ENCODE measurements at regions not wholly inside any gene's neighbourhood (a gene's known extent, or its start where the extent isn't known, plus 50 kb on each side); places are given as distances from the start of the nearest gene placed in this dataset.

- TF ChIP-seq ZNF518A (tag by site-specific recombination; conservative IDR thresholded peaks at IDR 0.05; ENCODE audit: low read depth) (no peak), ZNF24 (tag by site-specific recombination; IDR thresholded peaks at IDR 0.05) (no peak), ZNF776 (tag by site-specific recombination; IDR thresholded peaks at IDR 0.05; ENCODE audit: borderline replicate concordance) (no peak), ZNF571 (tag by site-specific recombination; IDR thresholded peaks at IDR 0.05) (no peak), ZNF2 (tag by site-specific recombination; IDR thresholded peaks at IDR 0.05) (no peak), ZBTB7A (tag by site-specific recombination; IDR thresholded peaks at IDR 0.05; ENCODE audit: low read depth) (no peak), OSR2 (tag by site-specific recombination; IDR thresholded peaks at IDR 0.05) (no peak)
- TF ChIP-seq, protein P1, sequence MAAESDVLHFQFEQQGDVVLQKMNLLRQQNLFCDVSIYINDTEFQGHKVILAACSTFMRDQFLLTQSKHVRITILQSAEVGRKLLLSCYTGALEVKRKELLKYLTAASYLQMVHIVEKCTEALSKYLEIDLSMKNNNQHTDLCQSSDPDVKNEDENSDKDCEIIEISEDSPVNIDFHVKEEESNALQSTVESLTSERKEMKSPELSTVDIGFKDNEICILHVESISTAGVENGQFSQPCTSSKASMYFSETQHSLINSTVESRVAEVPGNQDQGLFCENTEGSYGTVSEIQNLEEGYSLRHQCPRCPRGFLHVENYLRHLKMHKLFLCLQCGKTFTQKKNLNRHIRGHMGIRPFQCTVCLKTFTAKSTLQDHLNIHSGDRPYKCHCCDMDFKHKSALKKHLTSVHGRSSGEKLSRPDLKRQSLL (tag by site-specific recombination; IDR thresholded peaks at IDR 0.05): no peak
These were observed 215.7 kb downstream of the USP6NL start (continued) for GRCh38 chr10:11395581-11396310.

- Histone ChIP-seq H3K4me3 (ENCODE audit: low read depth, low read length) (no peak overlapping the region), H3K9me3 (ENCODE audit: control insufficient read depth, insufficient read depth, low read depth, low read length) (no peaks in the 10 kb centered on the region), H3K27ac (ENCODE audit: extremely low read depth, low read depth, low read length) (no peak overlapping the region), H3K36me3 (ENCODE audit: control insufficient read depth in 2 of 2, insufficient read depth in 1 of 2, low read length in 2 of 2) (no peaks in the 10 kb centered on the region), H3K4me1 (ENCODE audit: control insufficient read depth, insufficient read depth, low read length) (no peaks in the 10 kb centered on the region)
- no peak for TF ChIP-seq ZNF704 (tag by site-specific recombination; IDR thresholded peaks at IDR 0.05)
- no peak for TF ChIP-seq BCL6B (tag by site-specific recombination; IDR thresholded peaks at IDR 0.05)
- no peak for TF ChIP-seq ZNF16 (tag by site-specific recombination; IDR thresholded peaks at IDR 0.05; ENCODE audit: low read depth)
- no peak for TF ChIP-seq TRIM28 (IDR thresholded peaks at IDR 0.05; ENCODE audit: borderline replicate concordance, low read length)
- TF ChIP-seq ZNF624 (tag by site-specific recombination; IDR thresholded peaks at IDR 0.05): no peak
- no peak for TF ChIP-seq ZNF747 (tag by site-specific recombination; IDR thresholded peaks at IDR 0.05)
- POLR2A ChIA-PET: no interaction called here
- CTCF ChIA-PET: interaction anchor here (0.5 to 1.2 kb wide), 2 partner anchors 12 to 18 kb away, joined by 3 to 6 read pairs; no protein-coding TSS in a partner anchor
These were observed 216.3 kb downstream of the USP6NL start for GRCh38 chr10:11395161-11395560.

DNA sequence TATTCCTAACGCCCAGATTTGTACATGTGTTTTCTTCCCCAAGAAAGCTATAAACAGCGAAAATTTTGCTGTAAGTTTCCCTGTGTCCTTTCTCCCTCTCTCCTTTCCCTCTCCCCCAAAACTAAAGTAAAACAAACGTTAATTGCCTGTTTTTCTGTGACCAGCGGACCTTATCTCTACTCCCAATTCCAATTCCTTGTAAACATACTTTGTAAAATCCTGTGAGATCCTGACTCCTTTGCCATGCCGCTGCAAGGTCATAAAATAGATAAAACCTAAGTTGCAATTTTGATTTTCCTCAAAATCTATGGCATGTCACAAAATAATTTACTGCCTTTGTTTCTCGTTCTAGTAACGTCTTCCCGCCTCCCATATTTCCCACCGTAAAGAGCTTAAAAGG lies 217.6 kb downstream of the USP6NL start:
- peak; percentile 23; the same call in 1 of the 2 replicates for TF ChIP-seq TCF7L2 (IDR thresholded peaks at IDR 0.05; ENCODE audit: borderline replicate concordance, low read depth, low read length)
- TF ChIP-seq, protein P2, sequence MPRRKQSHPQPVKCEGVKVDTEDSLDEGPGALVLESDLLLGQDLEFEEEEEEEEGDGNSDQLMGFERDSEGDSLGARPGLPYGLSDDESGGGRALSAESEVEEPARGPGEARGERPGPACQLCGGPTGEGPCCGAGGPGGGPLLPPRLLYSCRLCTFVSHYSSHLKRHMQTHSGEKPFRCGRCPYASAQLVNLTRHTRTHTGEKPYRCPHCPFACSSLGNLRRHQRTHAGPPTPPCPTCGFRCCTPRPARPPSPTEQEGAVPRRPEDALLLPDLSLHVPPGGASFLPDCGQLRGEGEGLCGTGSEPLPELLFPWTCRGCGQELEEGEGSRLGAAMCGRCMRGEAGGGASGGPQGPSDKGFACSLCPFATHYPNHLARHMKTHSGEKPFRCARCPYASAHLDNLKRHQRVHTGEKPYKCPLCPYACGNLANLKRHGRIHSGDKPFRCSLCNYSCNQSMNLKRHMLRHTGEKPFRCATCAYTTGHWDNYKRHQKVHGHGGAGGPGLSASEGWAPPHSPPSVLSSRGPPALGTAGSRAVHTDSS (tag by site-specific recombination; IDR thresholded peaks at IDR 0.05): no peak
- TF ChIP-seq ZBTB10 (tag by site-specific recombination; IDR thresholded peaks at IDR 0.05): no peak
- TF ChIP-seq ZNF362 (tag by site-specific recombination; IDR thresholded peaks at IDR 0.05): no peak
- Histone ChIP-seq H3K36me3 (ENCODE audit: control insufficient read depth in 2 of 2, insufficient read depth in 1 of 2, low read length in 2 of 2) (no peaks in the 10 kb centered on the region), H3K27ac (ENCODE audit: extremely low read depth, low read depth, low read length) (no peak overlapping the region), H3K4me3 (ENCODE audit: low read depth, low read length) (no peak overlapping the region), H3K9me3 (ENCODE audit: control insufficient read depth, insufficient read depth, low read depth, low read length) (no peaks in the 10 kb centered on the region), H3K4me1 (ENCODE audit: control insufficient read depth, insufficient read depth, low read length) (no peaks in the 10 kb centered on the region)
- POLR2A ChIA-PET: no interaction called here
- CTCF ChIA-PET: interaction anchor here (1.2 kb wide), 1 partner anchor 19 kb away, joined by 6 read pairs; no protein-coding TSS in a partner anchor

Measured in HEK293 (cell line).